HCT116 (cell line): ENCODE measurements at regions not wholly inside any gene's neighbourhood (a gene's known extent, or its start where the extent isn't known, plus 50 kb on each side); places are given as distances from the start of the nearest gene placed in this dataset.

Experiments
- ATAC-seq: fragments of 200-7000 bp; cut with Tn5 transposase; 2 replicates; pipeline ENCODE4 v1.9.1; 2020; ENCODE audit warnings: mild to moderate bottlenecking, moderate library complexity
- BruUV-seq: library from RNA; stranded (reverse); fragments of 400-500 nt; replicated peaks from 2 replicates; lab custom pipeline; 2021; lab: Mats Ljungman, UMichigan
- CTCF ChIA-PET: fragments of 300-600 bp; sonication (Branson Sonifier 250); formaldehyde crosslinking; loops from one replicate; lab custom pipeline; 2021; ENCODE audit warnings: antibody characterized with exemption; lab: Charles Lee
- POLR2A ChIA-PET: fragments of 300-600, 350-600 bp; sonication (Branson Sonifier 250); formaldehyde crosslinking; loops from one replicate; lab custom pipeline; 2021; ENCODE audit warnings: antibody characterized with exemption; lab: Charles Lee
- RAD21 ChIA-PET, 2 experiments: fragments of 300-600 bp; sonication (Branson Sonifier 250); formaldehyde crosslinking; loops; one replicate each; lab custom pipeline; 2023; ENCODE audit warnings: low total read pairs in 2 of 2; ENCODE audit not compliant: uncharacterized antibody in 2 of 2, unreplicated experiment in 2 of 2, low non-redundant PET in 1 of 2; lab: Charles Lee
- DNase-seq: peaks from one replicate; pipeline ENCODE4 v3.0.0-alpha.2; 2010; ENCODE audit warnings: low read depth, low spot score
- H2AFZ ChIP-seq: fragments of 200-600 bp; shearing (Covaris generic), sonication (generic); 2 replicates; pipeline ENCODE4 v1.6.1; 2017; ENCODE audit warnings: low read depth, mixed run types, mixed read lengths, antibody characterized with exemption, low read length; ENCODE audit not compliant: poor library complexity, severe bottlenecking
- H3K27ac ChIP-seq: 2 replicates; pipeline ENCODE4 v1.5.1; 2012; ENCODE audit warnings: low read depth, low read length
- H3K27me3 ChIP-seq: fragments of 200-600 bp; sonication (generic); 2 replicates; pipeline ENCODE4 v1.6.1; 2016; ENCODE audit warnings: mixed run types, low read length, mixed read lengths; ENCODE audit not compliant: insufficient read depth
- H3K36me3 ChIP-seq, 2 experiments: fragments of 200-500 bp in 1 of 2; fragments of 200-600 bp in 1 of 2; sonication (Bioruptor generic) in 1 of 2; sonication (generic) in 1 of 2; 2 replicates each; pipeline versions ENCODE4 v1.5.1 to v1.6.1; 2014 to 2016; ENCODE audit warnings: low read length in 2 of 2, inconsistent platforms in 1 of 2, mixed read lengths in 1 of 2, mixed run types in 1 of 2; ENCODE audit not compliant: insufficient read depth in 2 of 2, control insufficient read depth in 1 of 2
- H3K4me1 ChIP-seq, 2 experiments: fragments of 200-600 bp in 1 of 2; sonication (generic) in 1 of 2; 2 replicates each; pipeline versions ENCODE4 v1.5.1 to v1.6.1; 2012 to 2017; ENCODE audit warnings: low read length in 2 of 2, inconsistent platforms in 1 of 2, mild to moderate bottlenecking in 1 of 2, mixed read lengths in 1 of 2, mixed run types in 1 of 2, moderate library complexity in 1 of 2; ENCODE audit not compliant: insufficient read depth in 2 of 2, control insufficient read depth in 1 of 2
- H3K4me2 ChIP-seq: fragments of 200-600 bp; sonication (generic); 2 replicates; pipeline ENCODE4 v1.6.1; 2017; ENCODE audit warnings: mixed run types, low read length, mixed read lengths
- H3K4me3 ChIP-seq, 2 experiments: fragments of 200-600 bp in 1 of 2; sonication (generic) in 1 of 2; replicated peaks in 1 of 2; 2 replicates each; pipeline ENCODE4 v1.5.1; 2011 to 2016; ENCODE audit warnings: low read length in 2 of 2, control low read depth in 1 of 2, low read depth in 1 of 2, mild to moderate bottlenecking in 1 of 2, mixed read lengths in 1 of 2, mixed run types in 1 of 2
- H3K79me2 ChIP-seq: fragments of 200-600 bp; sonication (generic); 2 replicates; pipeline ENCODE4 v1.6.1; 2017; ENCODE audit warnings: mild to moderate bottlenecking, mixed run types, low read length, moderate library complexity, mixed read lengths; ENCODE audit not compliant: insufficient read depth
- H3K9ac ChIP-seq: fragments of 200-600 bp; sonication (generic); 2 replicates; pipeline ENCODE4 v1.6.1; 2016; ENCODE audit warnings: low read length, mixed read lengths
- H3K9me2 ChIP-seq: fragments of 200-600 bp; sonication (generic), shearing (Covaris generic); 2 replicates; pipeline ENCODE4 v1.6.1; 2017; ENCODE audit warnings: mixed run types, mild to moderate bottlenecking, moderate library complexity; ENCODE audit not compliant: insufficient read depth
- H3K9me3 ChIP-seq, 2 experiments: fragments of 200-500 bp in 1 of 2; fragments of 200-600 bp in 1 of 2; sonication (Bioruptor generic) in 1 of 2; sonication (generic) in 1 of 2; 2 replicates each; pipeline ENCODE4 v1.6.1; 2014 to 2017; ENCODE audit warnings: low read length in 2 of 2, mixed read lengths in 2 of 2, inconsistent platforms in 1 of 2, low read depth in 1 of 2, mild to moderate bottlenecking in 1 of 2, mixed run types in 1 of 2, moderate library complexity in 1 of 2; ENCODE audit not compliant: control insufficient read depth in 1 of 2, insufficient read depth in 1 of 2
- H4K20me1 ChIP-seq: fragments of 200-600 bp; sonication (generic), shearing (Covaris generic); 2 replicates; pipeline ENCODE4 v1.6.1; 2017; ENCODE audit warnings: mixed run types, mild to moderate bottlenecking, moderate library complexity; ENCODE audit not compliant: insufficient read depth
- CBX3 ChIP-seq: IDR thresholded peaks from 2 replicates; pipeline ENCODE4 v1.6.1; 2012; ENCODE audit warnings: low read depth
- CTCF ChIP-seq, 3 experiments: fragments of 200-600 bp in 1 of 3; sonication (generic) in 1 of 3; IDR thresholded peaks in 2 of 3; conservative IDR thresholded peaks in 1 of 3; 2 replicates each; pipeline ENCODE4 v1.5.1; 2012 to 2017; ENCODE audit warnings: low read depth in 2 of 3, low read length in 2 of 3, antibody characterized with exemption in 1 of 3, borderline replicate concordance in 1 of 3, control low read depth in 1 of 3, mild to moderate bottlenecking in 1 of 3, mixed read lengths in 1 of 3, mixed run types in 1 of 3, moderate library complexity in 1 of 3; ENCODE audit not compliant: insufficient read depth in 1 of 3
- EGR1 ChIP-seq: IDR thresholded peaks from 2 replicates; pipeline ENCODE4 v1.6.1; 2012; ENCODE audit warnings: low read depth
- EZH2 ChIP-seq: fragments of 200-600 bp; sonication (generic); IDR thresholded peaks from 2 replicates; pipeline ENCODE4 v1.6.1; 2017; ENCODE audit warnings: antibody characterized with exemption, mixed run types
- EZH2phosphoT487 ChIP-seq: fragments of 200-600 bp; IDR thresholded peaks from 2 replicates; pipeline ENCODE4 v1.6.1; 2018; ENCODE audit warnings: antibody characterized with exemption, borderline replicate concordance
- JUND ChIP-seq: IDR thresholded peaks from 2 replicates; pipeline ENCODE4 v1.6.1; 2012
- POLR2A ChIP-seq: IDR thresholded peaks from 2 replicates; pipeline ENCODE4 v1.7.0; 2011; ENCODE audit warnings: borderline replicate concordance; ENCODE audit not compliant: insufficient read depth, insufficient read length; ENCODE audit errors: extremely low read depth
- RAD21 ChIP-seq: IDR thresholded peaks from 2 replicates; pipeline ENCODE4 v1.6.1; 2012; ENCODE audit warnings: low read depth, mild to moderate bottlenecking
- SIN3A ChIP-seq: IDR thresholded peaks from 2 replicates; pipeline ENCODE4 v1.6.1; 2012; ENCODE audit warnings: low read depth
- SP1 ChIP-seq: IDR thresholded peaks from 2 replicates; pipeline ENCODE4 v1.6.1; 2012; ENCODE audit warnings: low read depth
- SRF ChIP-seq: IDR thresholded peaks from 2 replicates; pipeline ENCODE4 v1.6.1; 2012; ENCODE audit warnings: low read depth
- TCF7L2 ChIP-seq: IDR thresholded peaks from 2 replicates; pipeline ENCODE4 v1.7.0; 2011; ENCODE audit warnings: borderline replicate concordance, inconsistent platforms; ENCODE audit not compliant: insufficient read depth, insufficient read length; ENCODE audit errors: extremely low read depth
- ZBTB33 ChIP-seq: IDR thresholded peaks from 2 replicates; pipeline ENCODE4 v1.6.1; 2011; ENCODE audit warnings: mild to moderate bottlenecking, low read length, moderate library complexity; ENCODE audit not compliant: insufficient replicate concordance; ENCODE audit errors: extremely low read depth
- ZFX ChIP-seq: fragments of 450-650 bp; IDR thresholded peaks from 2 replicates; pipeline ENCODE4 v1.6.1; 2017
- ZNF274 ChIP-seq: fragments of 200-500 bp; sonication (Bioruptor generic); IDR thresholded peaks from 2 replicates; pipeline ENCODE4 v1.6.1; 2014; ENCODE audit warnings: mild to moderate bottlenecking, low read depth, low read length, inconsistent platforms
- intact Hi-C: fragments of 100-400 bp; cut with micrococcal nuclease; formaldehyde crosslinking; loops from 2 replicates; pipeline ENCODE4 v1.10.0; 2022

DNA sequence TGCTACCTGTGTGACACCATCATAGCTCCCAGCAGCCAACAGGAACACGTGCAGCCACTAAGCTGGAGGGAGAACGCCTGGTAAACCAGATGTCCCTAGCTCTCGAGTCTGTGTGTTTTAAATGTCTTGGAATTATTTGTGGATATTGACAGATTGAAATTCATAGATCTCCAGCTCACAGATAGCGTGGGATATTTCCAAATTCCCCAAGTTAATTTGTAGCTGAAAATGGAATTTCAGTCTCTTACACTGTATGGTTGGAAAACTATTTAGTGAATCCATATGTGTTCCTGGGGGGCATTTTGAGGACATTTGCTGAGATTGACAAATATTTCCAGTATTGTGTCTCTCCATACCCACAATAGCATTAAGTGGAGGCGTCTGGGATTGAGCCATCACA lies 618.6 kb upstream of the TMEM132C start (continued):
- TF ChIP-seq ZBTB33 = no peak
- no peak for TF ChIP-seq SP1
- TF ChIP-seq SIN3A = no peak
- TF ChIP-seq, all 23 proteins: peak for 0

GRCh38 chr12:127649961-127650360 lies 617.0 kb upstream of the TMEM132C start:
- no peak overlapping the region for H2AFZ ChIP-seq
- intact Hi-C loops = no loop called here
- ChIA-PET POLR2A (no interaction called here), CTCF (no interaction called here), RAD21 (no interaction called here)
- TF ChIP-seq TCF7L2 (no peak), EZH2 (no peak), CBX3 (no peak), JUND (no peak), ZFX (no peak), SIN3A (no peak), EZH2phosphoT487 (no peak), RAD21 (no peak), ZNF274 (no peak), EGR1 (no peak), CTCF (IDR thresholded peaks at IDR 0.05 in 2 of 3, conservative IDR thresholded peaks at IDR 0.05 in 1 of 3; ENCODE audit: borderline replicate concordance in 1 of 3, insufficient read depth in 1 of 3, low read depth in 2 of 3, low read length in 2 of 3) (no peak), SRF (no peak), POLR2A (no peak)
- no peaks in the 10 kb centered on the region for H3K4me1 ChIP-seq
- no peak overlapping the region for H3K4me2 ChIP-seq
- no TSS peak for BruUV-seq
- no peak overlapping the region for H3K4me3 ChIP-seq
- no peak for ATAC-seq
- H3K36me3 ChIP-seq = no peaks in the 10 kb centered on the region
- no peak for DNase-seq
- no peaks in the 10 kb centered on the region for H4K20me1 ChIP-seq
- no peaks in the 10 kb centered on the region for H3K9me2 ChIP-seq
- no peaks in the 10 kb centered on the region for H3K27me3 ChIP-seq
- peaks cover 12 to 13% of the 10 kb centered on the region in 2 experiments; a peak in 2 of 4 replicates for H3K9me3 ChIP-seq
- H3K27ac ChIP-seq = no peak overlapping the region
- no peaks in the 10 kb centered on the region for H3K79me2 ChIP-seq
- no peak overlapping the region for H3K9ac ChIP-seq
